LNCAP (cell line): ENCODE measurements at regions not wholly inside any gene's neighbourhood (a gene's known extent, or its start where the extent isn't known, plus 50 kb on each side); places are given as distances from the start of the nearest gene placed in this dataset.

Experiments used
- TF ChIP-seq, protein P1 (sequence below): fragments of 450-650 bp; IDR thresholded peaks from 2 replicates; pipeline ENCODE4 v1.5.1; 2017; ENCODE audit warnings: mild to moderate bottlenecking

DNA sequence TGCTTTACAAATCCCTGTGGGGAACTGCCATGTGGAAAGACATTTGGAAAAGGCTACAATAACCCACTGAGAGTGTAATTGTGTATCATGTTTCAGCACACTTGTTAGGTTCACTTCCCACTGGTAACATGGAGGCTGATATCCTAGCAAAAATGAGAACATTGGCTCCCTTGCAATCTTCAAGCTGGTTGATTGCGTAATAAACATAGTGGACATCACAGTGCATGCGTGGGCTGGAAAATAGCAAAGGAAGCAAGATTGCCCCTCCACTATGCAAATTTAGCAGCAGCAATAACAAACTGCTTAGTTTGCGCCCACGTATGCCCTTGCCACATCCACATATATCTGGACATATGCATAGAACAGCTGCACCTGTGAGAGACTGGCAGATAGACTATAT, 410.2 kb downstream of the MEI4 start:
- TF ChIP-seq, protein P1, sequence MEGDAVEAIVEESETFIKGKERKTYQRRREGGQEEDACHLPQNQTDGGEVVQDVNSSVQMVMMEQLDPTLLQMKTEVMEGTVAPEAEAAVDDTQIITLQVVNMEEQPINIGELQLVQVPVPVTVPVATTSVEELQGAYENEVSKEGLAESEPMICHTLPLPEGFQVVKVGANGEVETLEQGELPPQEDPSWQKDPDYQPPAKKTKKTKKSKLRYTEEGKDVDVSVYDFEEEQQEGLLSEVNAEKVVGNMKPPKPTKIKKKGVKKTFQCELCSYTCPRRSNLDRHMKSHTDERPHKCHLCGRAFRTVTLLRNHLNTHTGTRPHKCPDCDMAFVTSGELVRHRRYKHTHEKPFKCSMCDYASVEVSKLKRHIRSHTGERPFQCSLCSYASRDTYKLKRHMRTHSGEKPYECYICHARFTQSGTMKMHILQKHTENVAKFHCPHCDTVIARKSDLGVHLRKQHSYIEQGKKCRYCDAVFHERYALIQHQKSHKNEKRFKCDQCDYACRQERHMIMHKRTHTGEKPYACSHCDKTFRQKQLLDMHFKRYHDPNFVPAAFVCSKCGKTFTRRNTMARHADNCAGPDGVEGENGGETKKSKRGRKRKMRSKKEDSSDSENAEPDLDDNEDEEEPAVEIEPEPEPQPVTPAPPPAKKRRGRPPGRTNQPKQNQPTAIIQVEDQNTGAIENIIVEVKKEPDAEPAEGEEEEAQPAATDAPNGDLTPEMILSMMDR, result no peak

DNA sequence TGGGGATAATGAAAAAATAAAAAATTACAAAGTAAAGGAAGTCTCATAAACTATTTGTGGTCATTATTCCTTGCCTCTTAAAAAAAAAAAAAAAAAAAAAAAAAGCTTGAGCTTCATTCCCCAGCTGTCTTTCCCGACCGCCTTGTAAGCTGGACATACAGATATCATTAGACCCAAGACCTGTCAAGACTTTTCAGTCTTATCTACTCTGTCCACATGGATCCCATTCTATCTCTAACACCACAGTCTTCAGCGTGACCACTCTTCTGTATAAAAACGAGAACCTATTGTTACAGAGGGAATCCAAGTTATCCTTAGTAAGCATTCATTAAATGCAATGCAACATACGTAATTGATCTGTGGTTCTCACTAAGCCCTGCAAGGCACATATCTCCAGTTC, 423.5 kb downstream of the MEI4 start:
- TF ChIP-seq, protein P1, result no peak

DNA sequence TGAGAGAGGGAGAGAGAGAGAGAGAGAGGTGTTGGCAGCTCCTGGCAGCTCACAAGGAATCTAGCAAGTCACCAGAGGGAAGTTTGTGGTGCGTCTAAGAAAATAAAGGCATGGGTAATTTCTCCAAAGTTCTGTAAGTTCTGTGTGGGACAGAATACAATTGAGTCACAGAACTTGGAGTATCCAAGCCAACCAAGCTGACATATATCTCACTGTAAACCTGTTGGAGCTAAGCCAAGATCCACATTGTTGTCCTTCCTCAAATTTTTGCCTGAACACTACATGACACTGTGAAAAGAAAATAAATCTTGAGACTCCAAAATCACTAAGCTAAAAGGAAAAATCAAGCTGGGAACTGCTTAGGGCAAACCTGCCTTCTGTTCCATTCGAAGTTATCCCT, 436.7 kb downstream of the MEI4 start:
- TF ChIP-seq, protein P1, result no peak

DNA sequence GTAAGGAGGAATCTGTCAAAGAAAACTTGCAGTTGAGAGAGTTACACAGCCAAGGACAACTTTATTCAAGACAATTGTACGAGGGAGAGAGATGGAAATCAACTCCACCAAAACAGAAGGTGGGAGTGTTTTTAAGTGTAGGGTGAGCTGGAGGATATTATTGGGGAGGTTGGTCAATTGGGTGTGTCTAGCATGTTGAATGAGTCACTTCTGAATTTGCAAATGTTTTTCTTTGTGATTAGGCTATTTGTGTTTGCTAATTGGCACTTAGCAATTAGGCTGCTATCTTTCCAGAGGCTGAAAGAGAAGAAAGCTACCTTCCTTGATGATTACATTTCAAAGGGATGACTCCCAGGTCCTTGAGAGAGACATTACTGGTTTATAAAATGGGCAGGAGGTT, 441.1 kb downstream of the MEI4 start:
- TF ChIP-seq, protein P1, result no peak

DNA sequence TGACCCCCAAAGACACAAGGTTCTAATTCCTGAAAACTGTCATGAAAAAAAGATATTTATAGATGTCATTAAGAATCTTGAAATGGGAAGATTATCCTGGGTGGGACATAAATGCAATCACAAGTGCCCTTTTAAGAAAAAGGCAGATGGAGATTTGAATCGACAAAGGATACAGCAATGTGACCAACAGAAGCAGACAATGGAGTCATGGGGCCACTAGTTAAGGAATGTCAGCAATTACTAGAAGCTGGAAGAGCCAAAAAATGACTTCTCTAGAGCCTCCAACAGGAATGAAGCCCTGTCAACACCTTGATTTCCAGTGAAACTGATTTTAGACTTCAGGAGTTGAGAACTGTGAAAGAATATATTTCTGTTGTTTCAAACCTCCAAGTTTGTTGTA, 448.5 kb downstream of the MEI4 start:
- TF ChIP-seq, protein P1, result no peak

DNA sequence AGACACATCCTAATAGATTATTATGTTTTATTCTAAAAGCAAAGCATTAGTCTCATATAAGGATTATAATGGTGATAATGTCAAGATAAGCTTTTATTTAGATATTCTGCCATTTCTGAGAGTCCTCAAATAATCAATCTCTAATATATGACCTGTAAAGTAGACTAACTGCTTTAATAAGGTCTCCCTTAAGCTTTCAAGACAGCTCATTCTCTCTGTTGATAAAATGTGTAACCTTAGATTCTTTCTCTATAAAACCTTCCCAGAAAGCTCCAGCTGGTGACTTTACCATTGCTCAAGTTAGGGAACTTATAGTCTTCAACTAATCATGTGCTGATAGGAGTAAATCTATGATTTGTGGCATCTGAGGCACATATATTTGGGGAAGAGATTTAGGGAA, 457.8 kb downstream of the MEI4 start:
- TF ChIP-seq, protein P1, result no peak

DNA sequence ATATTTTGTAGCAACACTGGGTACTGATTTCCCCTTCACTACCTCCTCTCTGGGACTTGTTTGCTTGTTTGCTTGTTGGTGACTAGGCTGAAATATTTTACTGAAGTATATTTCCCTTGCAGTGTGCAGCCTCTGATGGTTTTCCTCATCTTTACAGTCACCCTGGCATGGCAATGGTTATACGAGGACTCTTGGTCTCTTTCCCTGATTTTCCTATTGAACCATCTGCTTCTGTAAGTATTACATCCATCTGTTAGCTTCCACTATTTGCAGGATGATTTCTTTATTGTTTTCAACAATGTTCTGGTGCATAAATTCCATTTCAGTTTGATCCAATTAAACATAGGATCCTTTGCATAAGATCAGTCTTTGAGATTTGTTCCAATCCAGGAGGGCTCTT, 465.1 kb downstream of the MEI4 start:
- TF ChIP-seq, protein P1, result no peak

DNA sequence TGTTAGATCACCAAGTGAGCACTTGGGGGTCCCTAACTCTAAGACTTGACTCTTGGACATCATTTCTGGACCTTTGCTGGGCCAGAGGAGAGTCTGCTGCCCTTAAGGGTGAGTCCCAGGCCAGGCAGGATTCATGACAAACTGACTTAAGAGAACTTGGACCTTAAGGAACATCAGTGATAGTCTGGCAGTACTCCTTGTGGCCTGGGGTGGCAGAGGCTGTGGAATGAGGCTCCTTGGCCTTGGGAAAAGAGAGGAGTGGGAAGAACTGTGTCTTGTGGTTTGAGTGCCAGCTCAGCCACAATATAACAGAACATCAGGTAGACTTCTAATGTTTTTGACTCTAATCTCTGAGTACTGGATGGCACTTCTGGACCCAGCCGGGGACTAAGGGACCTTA, 478.7 kb downstream of the MEI4 start:
- TF ChIP-seq, protein P1, result no peak
